Skeletal muscle satellite cell (primary cell): ENCODE measurements at regions not wholly inside any gene's neighbourhood (a gene's known extent, or its start where the extent isn't known, plus 50 kb on each side); places are given as distances from the start of the nearest gene placed in this dataset.

ENCODE experiments used
- H3K27me3 ChIP-seq: 2 replicates; pipeline ENCODE4 v1.7.0; 2013; ENCODE audit warnings: low read length; ENCODE audit not compliant: control insufficient read depth, insufficient read depth
- H3K36me3 ChIP-seq: 2 replicates; pipeline ENCODE4 v1.7.0; 2013; ENCODE audit warnings: mild to moderate bottlenecking, control low read depth, low read length; ENCODE audit not compliant: insufficient read depth
- H3K4me1 ChIP-seq: 2 replicates; pipeline ENCODE4 v1.7.0; 2013; ENCODE audit warnings: low read length; ENCODE audit not compliant: control insufficient read depth, insufficient read depth
- H3K4me2 ChIP-seq: 2 replicates; pipeline ENCODE4 v1.7.0; 2013; ENCODE audit warnings: mild to moderate bottlenecking, low read length
- H3K4me3 ChIP-seq: 2 replicates; pipeline ENCODE4 v1.7.0; 2013; ENCODE audit warnings: low read length
- H3K9ac ChIP-seq: 2 replicates; pipeline ENCODE4 v1.7.0; 2013; ENCODE audit warnings: mild to moderate bottlenecking, low read depth, low read length, moderate library complexity
- H3K9me3 ChIP-seq: replicated peaks from 2 replicates; pipeline ENCODE4 v1.7.0; 2013; ENCODE audit warnings: mild to moderate bottlenecking, control low read depth, low read length

GRCh38 chr12:126706300-126706699 lies 1560.7 kb upstream of the TMEM132C start:
- Histone ChIP-seq H3K4me1 (peaks cover 5% of the 10 kb centered on the region), H3K27me3 (no peaks in the 10 kb centered on the region), H3K4me3 (no peak overlapping the region), H3K36me3 (no peaks in the 10 kb centered on the region), H3K9ac (no peak overlapping the region), H3K4me2 (no peak overlapping the region), H3K9me3 (no peaks in the 10 kb centered on the region)

GRCh38 chr12:126708492-126708896 lies 1558.5 kb upstream of the TMEM132C start:
- H3K9ac ChIP-seq, result no peak overlapping the region
- H3K9me3 ChIP-seq, result no peaks in the 10 kb centered on the region
- H3K4me3 ChIP-seq, result no peak overlapping the region
- H3K36me3 ChIP-seq, result no peaks in the 10 kb centered on the region
- no peaks in the 10 kb centered on the region for H3K27me3 ChIP-seq
- no peak overlapping the region for H3K4me2 ChIP-seq
- H3K4me1 ChIP-seq, result peaks cover 5% of the 10 kb centered on the region

GRCh38 chr12:126718365-126718764 lies 1548.6 kb upstream of the TMEM132C start:
- Histone ChIP-seq H3K27me3 (no peaks in the 10 kb centered on the region), H3K4me2 (no peak overlapping the region), H3K36me3 (no peaks in the 10 kb centered on the region), H3K4me3 (no peak overlapping the region), H3K9me3 (no peaks in the 10 kb centered on the region), H3K9ac (no peak overlapping the region), H3K4me1 (no peaks in the 10 kb centered on the region)

- no peak overlapping the region for H3K4me3 ChIP-seq
- H3K9ac ChIP-seq, result no peak overlapping the region
- H3K4me2 ChIP-seq, result no peak overlapping the region
- no peaks in the 10 kb centered on the region for H3K4me1 ChIP-seq
- no peaks in the 10 kb centered on the region for H3K36me3 ChIP-seq
- H3K27me3 ChIP-seq, result no peaks in the 10 kb centered on the region
- H3K9me3 ChIP-seq, result no peaks in the 10 kb centered on the region
These were observed 1546.9 kb upstream of the TMEM132C start for GRCh38 chr12:126719912-126720705.

GRCh38 chr12:126726481-126727217 lies 1540.3 kb upstream of the TMEM132C start:
- Histone ChIP-seq H3K4me1 (peaks cover 8% of the 10 kb centered on the region), H3K9me3 (no peaks in the 10 kb centered on the region), H3K9ac (no peak overlapping the region), H3K27me3 (peaks cover 31% of the 10 kb centered on the region), H3K4me3 (no peak overlapping the region), H3K4me2 (peak overlapping the region; percentile 47), H3K36me3 (no peaks in the 10 kb centered on the region)

- H3K27me3 ChIP-seq, result peaks cover 31% of the 10 kb centered on the region
- H3K4me2 ChIP-seq, result no peak overlapping the region
These were observed 1539.5 kb upstream of the TMEM132C start for GRCh38 chr12:126727218-126728075.

GRCh38 chr12:126734296-126734695 lies 1532.7 kb upstream of the TMEM132C start:
- no peaks in the 10 kb centered on the region for H3K4me1 ChIP-seq
- no peaks in the 10 kb centered on the region for H3K9me3 ChIP-seq
- no peak overlapping the region for H3K9ac ChIP-seq
- H3K27me3 ChIP-seq, result no peaks in the 10 kb centered on the region
- no peak overlapping the region for H3K4me2 ChIP-seq
- no peak overlapping the region for H3K4me3 ChIP-seq
- no peaks in the 10 kb centered on the region for H3K36me3 ChIP-seq

More at GRCh38 chr12:126727218-126728075, 1539.5 kb upstream of the TMEM132C start:
- Histone ChIP-seq H3K4me3 (no peak overlapping the region), H3K9me3 (no peaks in the 10 kb centered on the region), H3K36me3 (no peaks in the 10 kb centered on the region), H3K9ac (no peak overlapping the region), H3K4me1 (peaks cover 8% of the 10 kb centered on the region)

- H3K9me3 ChIP-seq, result no peaks in the 10 kb centered on the region
- H3K4me2 ChIP-seq, result no peak overlapping the region
- H3K4me3 ChIP-seq, result no peak overlapping the region
- no peaks in the 10 kb centered on the region for H3K27me3 ChIP-seq
- H3K4me1 ChIP-seq, result no peaks in the 10 kb centered on the region
- no peaks in the 10 kb centered on the region for H3K36me3 ChIP-seq
- no peak overlapping the region for H3K9ac ChIP-seq
These were observed 1532.3 kb upstream of the TMEM132C start for GRCh38 chr12:126734710-126735109.

- H3K9ac ChIP-seq, result no peak overlapping the region
- no peaks in the 10 kb centered on the region for H3K27me3 ChIP-seq
- no peaks in the 10 kb centered on the region for H3K36me3 ChIP-seq
- no peaks in the 10 kb centered on the region for H3K4me1 ChIP-seq
- H3K4me2 ChIP-seq, result no peak overlapping the region
- no peaks in the 10 kb centered on the region for H3K9me3 ChIP-seq
- H3K4me3 ChIP-seq, result no peak overlapping the region
These were observed 1525.3 kb upstream of the TMEM132C start for GRCh38 chr12:126741536-126742240.

- Histone ChIP-seq H3K4me1 (no peaks in the 10 kb centered on the region), H3K4me3 (no peak overlapping the region), H3K36me3 (no peaks in the 10 kb centered on the region), H3K9ac (no peak overlapping the region), H3K9me3 (no peaks in the 10 kb centered on the region), H3K27me3 (no peaks in the 10 kb centered on the region), H3K4me2 (no peak overlapping the region)
These were observed 1524.7 kb upstream of the TMEM132C start for GRCh38 chr12:126742241-126742641.
